HG03354 (cell line): ENCODE measurements at regions not wholly inside any gene's neighbourhood (a gene's known extent, or its start where the extent isn't known, plus 50 kb on each side); places are given as distances from the start of the nearest gene placed in this dataset.
"Not testable (repeated sequence)": the region's sequence is repeated elsewhere in the genome, so short reads cannot be mapped to it uniquely, and the experiment has no call there.

Experiments used
- ATAC-seq: cut with Tn5 transposase; IDR thresholded peaks from one replicate; pipeline ENCODE4 v1.9.1; 2021; ENCODE audit warnings: mild to moderate bottlenecking; ENCODE audit not compliant: unreplicated experiment, poor library complexity, severe bottlenecking

DNA sequence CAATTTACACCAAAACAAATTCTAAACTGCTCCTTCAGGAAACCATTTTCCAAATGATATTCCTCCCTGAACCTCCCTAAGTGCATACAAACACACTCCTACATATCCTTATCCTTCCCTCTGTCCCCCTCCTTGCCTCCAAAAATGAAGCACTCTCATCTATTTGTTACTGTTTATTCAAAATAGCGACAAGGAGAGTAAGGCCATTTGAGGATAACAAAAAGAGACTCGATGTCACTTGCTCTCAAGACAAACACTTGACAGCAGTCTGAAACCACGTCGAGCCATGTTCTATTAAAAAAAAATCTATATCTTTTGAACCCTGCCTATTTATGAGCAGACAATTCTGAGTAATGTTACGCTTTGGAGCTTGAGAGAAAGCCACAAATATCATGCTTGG is 547.9 kb downstream of the DTWD2 start:
- ATAC-seq = no peak

DNA sequence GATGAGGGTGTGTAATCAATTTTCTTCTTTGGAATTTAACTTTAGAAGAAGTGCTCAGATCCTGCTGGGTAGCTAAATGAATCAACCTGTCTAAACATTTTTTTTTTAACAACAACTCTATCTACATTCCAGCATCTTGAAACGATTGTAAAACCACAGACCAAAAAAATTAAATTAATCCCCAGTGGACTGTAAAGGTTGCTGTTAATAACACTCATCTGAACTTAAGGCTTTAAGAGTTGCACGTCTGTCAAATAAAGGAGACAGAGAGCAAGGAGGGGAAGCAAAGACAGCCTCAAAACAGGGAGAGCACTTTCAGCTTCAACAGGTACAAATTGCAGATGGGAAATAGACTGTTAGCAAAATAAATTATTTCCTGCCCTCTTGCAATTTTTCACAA is 548.5 kb downstream of the DTWD2 start:
- no peak for ATAC-seq

DNA sequence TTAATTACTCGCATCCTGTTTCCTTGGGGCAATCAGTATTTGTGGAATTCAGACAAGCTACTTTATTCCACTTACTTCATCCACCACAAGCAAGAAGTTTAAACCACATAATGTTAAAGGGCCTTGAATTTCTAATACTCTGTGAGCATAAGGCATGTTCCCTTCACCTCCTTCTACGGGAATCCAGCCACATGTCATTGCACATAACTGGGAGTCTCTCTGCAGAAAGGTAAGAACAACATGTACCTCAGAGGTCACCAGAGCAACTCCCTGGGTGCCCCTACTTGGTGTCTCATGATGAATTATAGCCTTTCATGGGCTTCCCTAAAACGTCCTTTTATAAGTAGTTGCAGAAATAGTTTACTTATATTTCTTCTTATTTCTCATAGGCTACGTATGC is 553.2 kb downstream of the DTWD2 start:
- no peak for ATAC-seq

DNA sequence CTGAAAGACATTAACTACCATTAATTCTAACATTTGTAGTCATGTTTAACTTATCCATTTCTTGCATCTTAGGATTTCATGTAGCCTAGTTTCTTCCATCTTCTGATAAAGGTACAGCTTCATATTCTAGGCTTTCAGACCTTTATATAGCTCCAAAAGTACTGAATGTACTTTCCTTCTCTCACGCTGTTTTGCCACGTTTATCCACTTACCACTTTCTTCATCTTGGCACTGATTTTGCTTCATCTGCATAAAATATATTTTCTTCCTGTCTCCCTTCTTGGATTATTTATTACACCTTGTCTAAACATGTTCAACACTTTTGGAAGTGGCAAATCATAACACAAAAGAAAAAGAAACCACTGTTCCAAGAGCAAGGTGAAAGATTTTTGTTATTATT is 553.8 kb downstream of the DTWD2 start:
- no peak for ATAC-seq

DNA sequence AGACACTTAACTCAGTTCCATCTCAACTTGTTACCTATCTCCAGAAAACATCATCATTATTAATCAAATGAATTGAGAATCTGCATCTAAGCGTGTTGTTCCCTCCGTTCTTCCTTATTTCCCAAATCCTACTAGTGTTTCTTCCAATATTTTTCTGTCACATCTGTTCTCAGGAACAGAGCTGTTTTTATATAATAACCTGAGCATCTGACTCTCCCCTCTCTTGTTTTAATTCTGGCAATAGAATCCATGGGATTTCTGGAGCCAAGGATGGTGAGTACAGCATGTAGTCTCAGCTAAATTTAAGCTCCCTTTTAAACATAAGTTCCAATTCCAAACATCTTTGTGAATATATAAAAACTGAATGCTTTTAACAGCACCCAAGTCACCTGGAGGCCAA is 558.3 kb downstream of the DTWD2 start:
- ATAC-seq = no peak

DNA sequence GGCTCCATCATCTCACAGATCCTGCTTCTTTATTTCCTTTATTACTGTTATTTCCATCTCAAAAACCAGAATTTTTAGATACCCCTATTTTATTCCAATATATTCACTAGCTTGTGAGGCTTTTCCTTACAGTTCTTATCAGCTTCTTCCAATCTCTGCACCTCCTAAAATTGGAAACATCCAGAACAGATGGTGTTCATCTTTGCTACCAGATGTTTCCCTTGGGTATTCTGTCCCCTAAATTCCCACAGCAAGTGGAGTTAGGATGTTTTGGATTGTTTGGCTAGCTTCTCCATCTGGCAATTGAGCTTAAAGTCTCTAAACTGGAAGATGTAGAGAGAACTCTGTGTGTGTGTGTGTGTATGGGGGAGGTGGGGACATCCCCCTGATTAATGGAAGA is 580.4 kb downstream of the DTWD2 start:
- no peak for ATAC-seq

DNA sequence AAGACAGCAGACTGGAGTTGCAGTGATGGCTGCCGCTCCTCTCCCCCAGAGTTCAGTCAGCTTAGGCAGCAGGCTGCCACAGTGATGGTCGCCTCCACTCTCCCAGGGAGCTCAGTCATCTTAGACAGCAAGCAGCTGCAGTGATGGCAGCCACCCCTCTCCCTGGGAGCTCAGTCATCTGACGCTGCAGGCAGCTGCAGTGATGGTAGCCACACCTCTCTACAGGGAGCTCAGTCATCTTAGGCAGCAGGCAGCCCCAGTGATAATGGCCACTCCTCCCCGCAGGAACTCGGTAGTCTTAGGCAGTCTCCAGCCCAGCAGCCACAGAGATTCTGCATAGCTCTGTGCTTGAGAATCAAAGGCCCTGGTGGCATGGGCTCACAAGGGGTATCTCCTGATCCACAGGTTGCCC is 582.7 kb downstream of the DTWD2 start:
- no peak for ATAC-seq

DNA sequence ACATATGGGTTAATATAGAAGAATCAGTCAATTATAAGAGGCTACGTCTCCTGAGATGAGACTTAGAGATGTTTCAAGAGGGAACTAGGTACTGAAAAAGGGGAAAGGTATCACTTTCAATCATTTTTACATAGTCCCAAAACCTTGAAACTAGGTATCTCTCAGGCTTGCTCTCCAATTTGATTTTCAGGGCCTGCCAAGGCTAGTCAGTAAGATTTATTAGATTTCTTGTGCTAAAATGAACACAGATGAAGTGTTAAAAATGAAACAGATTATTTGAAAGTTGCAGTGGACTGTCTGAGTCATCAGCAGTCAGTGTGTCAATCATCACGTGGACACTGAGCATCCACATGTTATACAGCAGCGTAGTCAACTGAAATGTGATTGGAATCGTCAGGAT is 591.1 kb downstream of the DTWD2 start:
- no peak for ATAC-seq

DNA sequence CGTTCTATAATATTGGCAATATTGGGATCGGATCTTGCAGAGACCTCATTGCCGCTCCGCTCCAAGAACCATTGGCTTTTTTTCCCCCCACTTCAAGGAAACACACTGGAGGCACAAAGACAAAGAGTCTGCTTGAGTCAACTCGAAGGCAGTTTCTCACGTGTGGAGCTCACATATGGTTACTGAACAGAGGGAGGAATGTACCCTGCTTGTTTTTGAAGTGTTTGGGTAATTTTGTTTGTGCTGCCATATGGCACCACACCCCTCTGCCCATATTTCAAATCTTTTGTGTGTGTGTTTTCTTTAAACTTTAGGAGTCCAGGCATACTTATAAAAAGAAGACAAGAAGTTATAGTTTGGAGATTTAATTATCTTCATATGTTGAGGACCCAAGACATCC is 595.9 kb downstream of the DTWD2 start:
- ATAC-seq = no peak

DNA sequence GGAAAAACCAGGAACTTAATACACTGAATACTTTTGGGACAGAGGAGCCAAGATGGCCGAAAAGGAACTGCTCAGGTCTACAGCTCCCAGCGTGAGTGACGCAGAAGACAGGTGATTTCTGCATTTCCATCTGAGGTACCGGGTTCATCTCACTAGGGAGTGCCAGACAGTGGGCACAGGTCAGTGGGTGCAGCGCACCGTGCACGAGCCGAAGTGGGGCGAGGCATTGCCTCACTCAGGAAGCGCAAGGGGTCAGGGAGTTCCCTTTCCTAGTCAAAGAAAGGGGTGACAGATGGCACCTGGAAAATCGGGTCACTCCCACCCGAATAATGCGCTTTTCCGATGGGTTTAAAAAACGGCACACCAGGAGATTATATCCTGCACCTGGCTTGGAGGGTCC is 605.4 kb downstream of the DTWD2 start:
- not testable (repeated sequence) for ATAC-seq

DNA sequence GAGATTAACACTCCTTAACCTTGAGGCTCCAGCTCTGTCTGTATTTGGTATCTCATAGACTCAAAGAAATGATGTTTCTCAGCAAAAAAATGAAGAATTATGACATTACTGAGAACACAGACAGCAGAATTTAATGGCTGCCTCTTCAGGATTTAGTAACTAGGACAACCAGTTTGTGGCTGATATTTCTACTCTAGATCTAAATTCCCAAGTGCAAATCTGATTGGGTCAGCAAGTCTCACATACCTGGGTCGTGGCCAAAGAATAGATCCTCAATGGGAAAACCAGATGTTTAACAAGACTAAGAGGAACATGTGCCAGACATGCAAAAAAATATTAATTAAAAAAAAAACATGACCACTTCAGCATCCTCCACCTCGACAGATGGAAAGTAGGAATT is 608.9 kb downstream of the DTWD2 start:
- ATAC-seq = no peak

DNA sequence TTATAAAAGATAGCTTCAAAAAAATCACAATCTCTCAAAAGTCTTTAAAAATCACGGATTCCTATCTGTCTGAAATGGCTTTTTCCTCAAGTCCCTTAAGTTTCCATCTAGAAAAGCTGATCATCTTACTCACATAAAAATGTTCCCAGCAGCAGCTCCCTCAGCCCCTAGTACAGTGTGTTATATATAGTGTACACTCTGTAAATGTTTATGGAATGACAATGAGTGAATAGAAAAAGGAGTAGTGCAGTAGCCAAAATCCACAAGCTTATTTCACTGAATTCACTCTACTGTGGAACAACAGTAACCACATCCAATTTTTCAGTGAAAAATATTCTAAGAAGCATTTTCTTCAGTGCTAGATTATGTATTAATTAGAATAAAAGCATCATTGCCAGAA is 609.4 kb downstream of the DTWD2 start:
- ATAC-seq = no peak

DNA sequence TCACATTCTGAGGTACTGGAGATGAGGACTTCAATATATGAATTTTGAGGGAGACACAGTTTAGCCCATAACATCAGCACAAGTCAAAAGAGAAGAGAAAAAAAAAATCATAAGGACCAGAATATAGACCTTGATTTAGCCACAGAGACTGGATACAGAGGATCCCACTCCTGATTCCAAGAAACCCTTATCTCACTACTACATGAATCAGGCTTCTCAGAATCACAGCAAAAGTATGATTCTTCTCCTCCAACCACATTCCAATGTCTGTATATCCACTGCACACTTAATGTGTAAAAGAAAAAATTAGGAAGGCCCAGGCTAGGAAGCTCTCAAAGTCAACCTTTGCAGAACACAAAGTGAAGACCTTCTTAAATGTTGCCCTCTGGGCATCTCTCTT is 610.9 kb downstream of the DTWD2 start:
- ATAC-seq = no peak

DNA sequence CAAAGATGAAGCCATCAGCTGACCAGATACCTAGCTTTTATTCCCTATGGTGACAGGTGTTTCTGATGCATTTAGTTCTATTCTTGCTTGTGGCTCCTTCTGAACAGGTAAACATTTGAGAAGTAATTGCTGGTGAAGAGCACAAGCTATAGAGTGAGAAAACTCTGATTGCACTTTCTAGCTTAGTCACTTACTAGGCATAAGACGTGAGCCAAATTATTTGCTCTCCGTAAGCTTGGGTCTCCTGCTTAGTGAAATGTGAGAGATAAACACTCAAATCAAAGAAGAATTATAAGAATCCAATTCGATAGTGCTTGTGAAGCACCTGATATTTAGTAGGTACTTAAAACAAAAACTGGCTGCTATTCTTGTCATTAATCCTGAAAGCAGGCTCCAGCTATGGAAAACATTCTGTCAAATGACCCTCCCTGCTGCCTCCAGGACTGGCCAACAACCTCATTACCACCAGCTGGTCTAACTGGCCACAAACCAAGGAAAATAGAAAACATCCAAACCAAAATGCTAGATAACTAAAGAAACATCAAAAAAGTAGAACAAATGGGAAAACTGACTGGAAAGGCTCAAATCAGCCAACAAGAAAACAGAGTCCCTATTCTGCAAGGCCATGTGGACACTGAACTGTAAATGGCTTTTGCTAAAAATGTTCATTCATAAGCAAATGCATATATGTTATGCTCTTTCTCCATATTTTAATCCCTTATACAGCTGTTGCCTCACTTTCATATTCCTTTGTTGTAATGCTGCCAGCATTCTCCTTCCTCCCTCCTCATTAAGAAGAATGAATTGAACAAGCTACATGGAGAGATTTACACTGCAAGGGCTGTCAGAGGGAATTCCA is 616.1 kb downstream of the DTWD2 start:
- ATAC-seq = no peak

DNA sequence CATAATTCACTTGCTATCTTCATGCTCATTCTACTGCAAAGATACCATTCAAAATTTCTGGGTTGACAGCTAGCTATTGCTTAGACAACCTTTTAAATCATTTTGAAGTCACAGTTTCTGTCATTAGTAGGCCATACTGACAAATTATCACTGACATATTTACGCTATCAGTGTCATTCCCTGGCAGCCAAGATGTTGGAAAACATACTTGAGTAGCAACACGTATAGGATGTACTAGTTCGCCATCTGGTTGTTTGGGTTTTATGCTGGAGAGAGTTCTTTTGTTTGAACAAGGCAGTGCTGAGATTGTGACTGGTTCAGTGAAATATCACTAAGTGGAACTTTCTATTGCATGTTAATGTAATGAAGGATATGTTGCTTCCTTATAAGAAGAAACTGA is 621.9 kb downstream of the DTWD2 start:
- ATAC-seq = no peak

DNA sequence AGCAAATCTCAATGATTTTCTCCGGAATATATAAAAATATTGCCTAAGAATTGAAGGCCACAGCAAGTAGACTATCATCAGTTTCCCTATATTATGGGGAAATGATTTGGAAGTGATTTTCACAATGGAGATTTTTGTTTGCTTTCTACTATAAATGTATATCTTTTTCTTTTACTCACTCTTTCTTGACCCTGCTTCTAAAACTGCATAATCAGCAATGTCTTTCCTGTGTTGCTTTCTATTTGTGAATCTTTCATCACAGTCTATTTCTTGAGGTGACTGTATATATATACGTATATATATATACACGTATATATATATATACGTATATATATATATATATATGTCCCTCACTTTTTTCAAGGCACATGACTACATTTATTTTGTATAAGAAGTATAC is 622.6 kb downstream of the DTWD2 start:
- ATAC-seq = no peak

DNA sequence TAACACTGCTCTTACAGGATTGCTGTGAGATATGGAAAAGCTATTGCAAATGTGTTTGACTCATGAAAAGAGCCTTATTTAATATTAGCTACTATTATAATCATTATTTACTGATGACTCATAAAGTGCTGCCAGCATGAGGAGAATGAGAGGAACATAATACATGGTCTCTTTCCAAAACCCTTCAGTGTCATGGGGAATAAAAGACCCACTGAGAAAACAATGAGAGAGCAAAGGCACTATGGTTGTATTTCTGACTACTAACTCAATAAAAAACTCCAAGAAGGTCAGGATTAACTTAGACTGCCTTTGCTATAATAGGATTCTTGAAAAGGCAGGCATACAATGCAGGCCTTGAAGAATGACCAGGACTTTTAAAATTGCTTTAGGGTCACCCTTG is 633.5 kb downstream of the DTWD2 start:
- no peak for ATAC-seq

DNA sequence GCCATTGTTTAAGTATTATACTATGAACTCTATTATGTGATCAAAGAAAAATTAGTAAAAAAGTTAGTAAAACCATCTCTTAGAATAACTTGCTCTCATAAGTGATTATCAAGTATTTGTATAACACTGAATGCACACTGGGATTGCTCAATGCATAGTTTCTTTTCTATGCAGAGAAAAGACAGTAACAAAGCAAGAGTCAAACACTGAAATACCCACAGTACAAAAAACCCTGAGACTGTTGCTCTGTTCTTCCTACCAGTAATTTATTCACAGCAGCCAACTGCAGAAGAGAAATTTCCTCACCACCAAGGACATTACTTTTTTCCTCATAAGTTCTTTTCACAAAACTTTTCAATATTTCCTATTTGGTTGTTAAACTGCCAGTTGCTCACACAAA is 634.4 kb downstream of the DTWD2 start:
- ATAC-seq = no peak

DNA sequence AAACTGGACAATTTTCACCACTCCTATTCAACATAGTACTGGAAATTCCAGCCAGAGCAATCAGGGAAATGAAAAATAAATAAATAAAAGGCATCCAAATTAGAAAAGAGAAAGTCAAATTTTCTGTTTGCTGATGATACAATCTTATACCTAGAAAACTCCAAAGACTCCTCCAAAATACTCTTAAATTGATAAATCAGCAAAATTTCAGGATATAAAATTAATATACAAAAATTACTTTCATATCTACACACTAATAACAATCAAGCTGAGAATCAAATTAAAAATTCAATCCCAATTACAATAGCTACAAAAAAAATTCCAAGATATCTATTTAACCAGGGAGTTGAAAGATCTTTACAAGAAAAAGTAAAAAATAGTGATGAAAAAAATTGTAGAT is 651.9 kb downstream of the DTWD2 start:
- ATAC-seq = no peak

DNA sequence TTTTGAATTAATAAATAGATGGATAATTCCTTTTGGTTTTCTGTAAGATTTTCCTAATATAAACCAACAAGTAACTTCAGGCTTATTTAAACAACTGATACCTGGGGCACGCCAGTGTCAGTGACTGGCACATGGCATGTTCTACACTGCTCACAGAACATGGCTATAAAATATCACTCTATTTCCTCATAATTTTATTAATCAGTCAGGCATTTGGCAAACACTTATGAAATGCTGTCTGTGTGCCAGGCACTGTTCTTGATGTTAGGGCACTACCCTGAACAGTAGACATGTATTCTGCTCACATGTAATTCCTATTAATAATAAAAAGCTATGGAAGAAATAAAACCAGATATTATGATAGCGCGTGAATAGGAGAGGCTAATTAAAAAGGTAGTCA is 661.0 kb downstream of the DTWD2 start:
- no peak for ATAC-seq

DNA sequence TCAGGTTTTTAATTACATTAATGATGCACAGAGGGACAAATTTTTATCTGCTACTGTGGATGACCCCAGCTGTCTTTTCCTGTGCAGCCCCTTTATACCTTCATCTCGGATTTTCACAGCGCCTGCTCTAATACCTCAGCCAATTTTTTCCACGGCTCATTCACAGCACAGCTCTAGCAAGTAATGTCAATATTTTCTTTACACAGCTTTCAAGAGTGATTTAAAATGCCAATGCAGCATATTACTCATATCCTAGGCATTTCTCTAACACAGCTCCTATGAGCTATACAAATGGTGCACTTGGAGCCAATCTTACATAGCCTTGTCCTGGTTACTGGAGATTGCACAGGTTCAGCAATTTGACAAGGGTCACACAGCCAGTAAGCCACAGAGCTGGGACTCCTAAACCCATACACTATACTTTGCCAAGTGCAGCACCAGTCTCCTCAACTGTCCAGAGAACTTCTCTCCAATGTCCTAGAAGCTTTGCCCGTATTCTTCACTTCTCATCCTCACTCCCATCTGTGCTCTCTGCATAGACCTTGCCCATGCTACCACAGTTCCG is 661.8 kb downstream of the DTWD2 start:
- no peak for ATAC-seq

DNA sequence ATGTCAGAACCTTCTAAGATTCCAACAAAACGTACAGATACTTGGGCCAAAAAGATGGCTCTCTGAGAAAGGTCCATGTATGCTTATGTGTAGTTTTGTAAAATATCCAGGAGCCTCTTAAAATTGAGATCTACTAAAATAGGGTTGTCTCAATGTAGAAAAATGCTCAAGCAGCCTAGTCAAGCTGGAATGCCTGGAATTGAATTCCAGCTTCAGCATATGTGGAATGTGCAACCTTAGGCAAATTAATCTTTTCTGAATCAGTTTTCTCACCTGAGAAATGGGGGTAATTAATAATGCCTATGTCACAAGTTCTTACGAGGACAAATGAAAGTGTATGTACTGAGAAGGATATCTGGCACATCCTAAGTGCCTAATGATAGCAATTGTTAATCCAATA is 662.4 kb downstream of the DTWD2 start:
- ATAC-seq = no peak
